ENCODE measurements at regions not wholly inside any gene's neighbourhood (a gene's known extent, or its start where the extent isn't known, plus 50 kb on each side); places are given as distances from the start of the nearest gene placed in this dataset.
"Not testable (repeated sequence)": the region's sequence is repeated elsewhere in the genome, so short reads cannot be mapped to it uniquely, and the experiment has no call there.

- Histone ChIP-seq H2AFZ (replicated peaks) (no peak overlapping the region), H3K36me3 (no peaks in the 10 kb centered on the region), H3K79me2 (ENCODE audit: low read depth) (no peaks in the 10 kb centered on the region), H3K4me3 (no peak overlapping the region), H3K9ac (no peak overlapping the region), H4K20me1 (ENCODE audit: low read depth) (no peaks in the 10 kb centered on the region), H3K4me2 (no peak overlapping the region), H3K4me1 (no peaks in the 10 kb centered on the region), H3F3A (ENCODE audit: low read depth) (no peaks in the 10 kb centered on the region), H3K9me3 (ENCODE audit: low read depth) (no peaks in the 10 kb centered on the region), H3K27me3 (no peaks in the 10 kb centered on the region), H3K27ac (no peak overlapping the region)
- H3K27ac Mint-ChIP-seq = no peak overlapping the region
- no peak for DNase-seq (ENCODE audit: low spot score)
- H3K27me3 Mint-ChIP-seq (ENCODE audit: insufficient read depth, low read depth) = no peaks in the 10 kb centered on the region
- H3K4me1 Mint-ChIP-seq = no peaks in the 10 kb centered on the region
- no peak overlapping the region for H3K4me3 Mint-ChIP-seq
- H3K36me3 Mint-ChIP-seq = no peaks in the 10 kb centered on the region
- TF ChIP-seq CTCF (IDR thresholded peaks at IDR 0.05) (no peak), EZH2phosphoT487 (IDR thresholded peaks at IDR 0.05) (no peak), EZH2 (IDR thresholded peaks at IDR 0.05) (no peak)
- no peaks in the 10 kb centered on the region for H3K9me3 Mint-ChIP-seq
Observed at GRCh38 chr11:79610139-79610538, 169.3 kb upstream of the TENM4 start.

- H3K4me3 ChIP-seq = no peak overlapping the region
- H3K27me3 ChIP-seq = no peaks in the 10 kb centered on the region
- H3F3A ChIP-seq (ENCODE audit: low read depth) = no peaks in the 10 kb centered on the region
- no peaks in the 10 kb centered on the region for H4K20me1 ChIP-seq (ENCODE audit: low read depth)
- no peaks in the 10 kb centered on the region for H3K9me3 ChIP-seq (ENCODE audit: low read depth)
- no peaks in the 10 kb centered on the region for H3K9me3 Mint-ChIP-seq
- no peaks in the 10 kb centered on the region for H3K79me2 ChIP-seq (ENCODE audit: low read depth)
- no peaks in the 10 kb centered on the region for H3K4me1 Mint-ChIP-seq
- no peaks in the 10 kb centered on the region for H3K36me3 Mint-ChIP-seq
- H3K27me3 Mint-ChIP-seq (ENCODE audit: insufficient read depth, low read depth) = no peaks in the 10 kb centered on the region
- no peak overlapping the region for H2AFZ ChIP-seq (replicated peaks)
- no peak overlapping the region for H3K27ac Mint-ChIP-seq
- no peak for DNase-seq (ENCODE audit: low spot score)
- no peaks in the 10 kb centered on the region for H3K4me1 ChIP-seq
- H3K36me3 ChIP-seq = no peaks in the 10 kb centered on the region
- no peak overlapping the region for H3K4me3 Mint-ChIP-seq
- no peak overlapping the region for H3K9ac ChIP-seq
- H3K4me2 ChIP-seq = no peak overlapping the region
- TF ChIP-seq CTCF (IDR thresholded peaks at IDR 0.05) (no peak), EZH2phosphoT487 (IDR thresholded peaks at IDR 0.05) (no peak), EZH2 (IDR thresholded peaks at IDR 0.05) (no peak)
- no peak overlapping the region for H3K27ac ChIP-seq
Observed at GRCh38 chr11:79609511-79609910, 168.7 kb upstream of the TENM4 start.

GRCh38 chr11:79606461-79606860 is 165.6 kb upstream of the TENM4 start:
- not testable (repeated sequence) for H3K27me3 Mint-ChIP-seq (ENCODE audit: insufficient read depth, low read depth); H3K36me3 Mint-ChIP-seq; H2AFZ ChIP-seq (replicated peaks); H3K27ac Mint-ChIP-seq; H3K4me3 ChIP-seq; H3K4me2 ChIP-seq; H3K9ac ChIP-seq; H4K20me1 ChIP-seq (ENCODE audit: low read depth); H3K9me3 ChIP-seq (ENCODE audit: low read depth); H3K4me3 Mint-ChIP-seq; DNase-seq (ENCODE audit: low spot score); H3F3A ChIP-seq (ENCODE audit: low read depth); H3K79me2 ChIP-seq (ENCODE audit: low read depth); H3K9me3 Mint-ChIP-seq; H3K27ac ChIP-seq; H3K36me3 ChIP-seq; H3K27me3 ChIP-seq
- peaks cover 15% of the 10 kb centered on the region for H3K4me1 ChIP-seq
- H3K4me1 Mint-ChIP-seq = peaks cover 11% of the 10 kb centered on the region

GRCh38 chr11:79600711-79601110 is 159.9 kb upstream of the TENM4 start:
- TF ChIP-seq CTCF (IDR thresholded peaks at IDR 0.05) (no peak), EZH2 (IDR thresholded peaks at IDR 0.05) (no peak), EZH2phosphoT487 (IDR thresholded peaks at IDR 0.05) (no peak)
- Histone ChIP-seq H3K36me3 (no peaks in the 10 kb centered on the region), H3K27ac (no peak overlapping the region), H3K9ac (no peak overlapping the region), H3K27me3 (no peaks in the 10 kb centered on the region), H3F3A (ENCODE audit: low read depth) (peaks cover 10% of the 10 kb centered on the region), H4K20me1 (ENCODE audit: low read depth) (no peaks in the 10 kb centered on the region), H3K4me3 (no peak overlapping the region), H3K9me3 (ENCODE audit: low read depth) (no peaks in the 10 kb centered on the region), H3K4me1 (peaks cover 15% of the 10 kb centered on the region), H2AFZ (replicated peaks) (no peak overlapping the region), H3K79me2 (ENCODE audit: low read depth) (no peaks in the 10 kb centered on the region), H3K4me2 (no peak overlapping the region)
- H3K27me3 Mint-ChIP-seq (ENCODE audit: insufficient read depth, low read depth) = peaks cover 4% of the 10 kb centered on the region
- no peaks in the 10 kb centered on the region for H3K36me3 Mint-ChIP-seq
- no peak overlapping the region for H3K4me3 Mint-ChIP-seq
- H3K4me1 Mint-ChIP-seq = peaks cover 11% of the 10 kb centered on the region
- H3K27ac Mint-ChIP-seq = no peak overlapping the region
- no peaks in the 10 kb centered on the region for H3K9me3 Mint-ChIP-seq
- DNase-seq (ENCODE audit: low spot score) = no peak

Measured in neural progenitor cell (in vitro differentiated cells).